Astrocyte (in vitro differentiated cells and primary cell): ENCODE measurements at regions not wholly inside any gene's neighbourhood (a gene's known extent, or its start where the extent isn't known, plus 50 kb on each side); places are given as distances from the start of the nearest gene placed in this dataset.

Experiments used
- DNase-seq: peaks from one replicate; pipeline ENCODE4 v3.0.0-alpha.2; 2010; ENCODE audit warnings: low read depth
- FAIRE-seq: peaks from 2 replicates; lab custom pipeline; 2011; peaks lifted over from hg19 to GRCh38; lab: Jason Lieb, UNC
- H2AFZ ChIP-seq: 2 replicates; pipeline ENCODE4 v1.6.0; 2012; ENCODE audit warnings: low read depth, low read length, inconsistent platforms
- H3K27ac ChIP-seq: 2 replicates; pipeline ENCODE4 v1.5.1; 2011; ENCODE audit warnings: low read depth, low read length, inconsistent platforms
- H3K27me3 ChIP-seq: 2 replicates; pipeline ENCODE4 v1.6.0; 2011; ENCODE audit warnings: low read length, inconsistent platforms; ENCODE audit not compliant: insufficient read depth
- H3K36me3 ChIP-seq: 2 replicates; pipeline ENCODE4 v1.5.1; 2011; ENCODE audit warnings: low read length, inconsistent platforms; ENCODE audit not compliant: insufficient read depth
- H3K4me1 ChIP-seq: 2 replicates; pipeline ENCODE4 v1.5.1; 2011; ENCODE audit warnings: low read length, inconsistent platforms; ENCODE audit not compliant: insufficient read depth
- H3K4me2 ChIP-seq: 2 replicates; pipeline ENCODE4 v1.6.0; 2012; ENCODE audit warnings: low read length, inconsistent platforms
- H3K4me3 ChIP-seq: 2 replicates; pipeline ENCODE4 v1.5.1; 2011; ENCODE audit warnings: low read depth, mild to moderate bottlenecking, low read length, inconsistent platforms; ENCODE audit not compliant: insufficient read depth
- H3K79me2 ChIP-seq: 2 replicates; pipeline ENCODE4 v1.6.0; 2012; ENCODE audit warnings: mild to moderate bottlenecking, low read length, inconsistent platforms; ENCODE audit not compliant: insufficient read depth
- H3K9ac ChIP-seq: 2 replicates; pipeline ENCODE4 v1.6.0; 2012; ENCODE audit warnings: mild to moderate bottlenecking, low read length, inconsistent platforms
- H3K9me3 ChIP-seq: 2 replicates; pipeline ENCODE4 v1.5.1; 2012; ENCODE audit warnings: low read depth, mild to moderate bottlenecking, low read length, inconsistent platforms; ENCODE audit not compliant: insufficient read depth
- H4K20me1 ChIP-seq: 2 replicates; pipeline ENCODE4 v1.6.0; 2012; ENCODE audit warnings: low read length, inconsistent platforms; ENCODE audit not compliant: insufficient read depth
- H3K27ac Mint-ChIP-seq: one replicate; pipeline ENCODE4 v1.8.0; 2021; ENCODE audit warnings: mild to moderate bottlenecking, mixed read lengths; ENCODE audit not compliant: unreplicated experiment
- H3K27me3 Mint-ChIP-seq: one replicate; pipeline ENCODE4 v1.8.0; 2021; ENCODE audit warnings: low read depth, mixed read lengths; ENCODE audit not compliant: unreplicated experiment
- H3K36me3 Mint-ChIP-seq: one replicate; pipeline ENCODE4 v1.8.0; 2021; ENCODE audit warnings: low read depth, mixed read lengths; ENCODE audit not compliant: unreplicated experiment
- H3K4me1 Mint-ChIP-seq: one replicate; pipeline ENCODE4 v1.8.0; 2021; ENCODE audit warnings: low read depth, mixed read lengths; ENCODE audit not compliant: unreplicated experiment
- H3K4me3 Mint-ChIP-seq: one replicate; pipeline ENCODE4 v1.8.0; 2021; ENCODE audit warnings: mild to moderate bottlenecking, moderate library complexity, mixed read lengths; ENCODE audit not compliant: unreplicated experiment
- H3K9me3 Mint-ChIP-seq: one replicate; pipeline ENCODE4 v1.8.0; 2021; ENCODE audit warnings: mild to moderate bottlenecking, mixed read lengths; ENCODE audit not compliant: unreplicated experiment
- EZH2 ChIP-seq: IDR thresholded peaks from 2 replicates; pipeline ENCODE4 v1.6.1; 2012; ENCODE audit warnings: mild to moderate bottlenecking, low read length, inconsistent platforms; ENCODE audit not compliant: insufficient read depth
- TF ChIP-seq, protein P1 (sequence below): IDR thresholded peaks from 2 replicates; pipeline ENCODE4 v1.5.1; 2011; ENCODE audit warnings: low read depth, mild to moderate bottlenecking, inconsistent platforms, low read length, moderate library complexity; ENCODE audit not compliant: insufficient read depth

DNA sequence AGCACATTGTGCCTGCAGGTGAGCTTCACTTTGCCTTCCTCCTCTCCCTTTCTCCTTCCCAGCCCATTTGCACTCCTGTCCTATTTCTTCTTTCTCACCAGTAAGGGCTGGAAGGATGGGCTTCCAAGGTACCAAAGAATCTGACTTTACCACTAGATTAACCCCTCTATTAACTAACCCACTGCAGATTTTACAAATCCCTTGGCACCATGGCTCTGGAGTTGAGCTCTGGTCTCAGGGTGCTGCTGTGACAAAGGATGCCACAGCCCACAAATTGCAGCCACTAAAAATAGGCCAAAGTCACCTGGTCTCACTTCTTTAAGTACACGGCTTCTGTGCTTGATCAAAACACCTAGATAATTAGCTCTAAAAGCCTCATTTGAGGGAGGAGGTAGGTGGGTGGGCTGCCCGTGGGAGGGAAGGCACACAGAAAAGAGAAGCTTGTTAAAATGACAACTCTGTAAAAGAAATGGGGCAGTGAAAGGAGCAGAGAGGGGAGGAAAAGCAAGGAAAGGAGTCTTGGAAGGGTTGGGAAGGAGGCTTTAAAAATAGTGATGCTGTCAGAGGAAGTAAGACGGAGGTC, 327.4 kb downstream of the DRD1 start:
- DNase-seq (no peak), FAIRE-seq (no peak)
- Mint-ChIP-seq H3K27ac (no peak overlapping the region), H3K36me3 (no peaks in the 10 kb centered on the region), H3K27me3 (peaks cover 33% of the 10 kb centered on the region), H3K4me3 (no peak overlapping the region), H3K9me3 (peaks cover 3% of the 10 kb centered on the region), H3K4me1 (no peaks in the 10 kb centered on the region)
- Histone ChIP-seq H3K27me3 (no peaks in the 10 kb centered on the region), H3K9ac (no peak overlapping the region), H3K79me2 (no peaks in the 10 kb centered on the region), H3K4me2 (no peak overlapping the region), H3K4me1 (no peaks in the 10 kb centered on the region), H3K27ac (no peak overlapping the region), H2AFZ (no peak overlapping the region), H3K36me3 (no peaks in the 10 kb centered on the region), H4K20me1 (no peaks in the 10 kb centered on the region), H3K4me3 (no peak overlapping the region), H3K9me3 (no peaks in the 10 kb centered on the region)
- TF ChIP-seq, protein P1, sequence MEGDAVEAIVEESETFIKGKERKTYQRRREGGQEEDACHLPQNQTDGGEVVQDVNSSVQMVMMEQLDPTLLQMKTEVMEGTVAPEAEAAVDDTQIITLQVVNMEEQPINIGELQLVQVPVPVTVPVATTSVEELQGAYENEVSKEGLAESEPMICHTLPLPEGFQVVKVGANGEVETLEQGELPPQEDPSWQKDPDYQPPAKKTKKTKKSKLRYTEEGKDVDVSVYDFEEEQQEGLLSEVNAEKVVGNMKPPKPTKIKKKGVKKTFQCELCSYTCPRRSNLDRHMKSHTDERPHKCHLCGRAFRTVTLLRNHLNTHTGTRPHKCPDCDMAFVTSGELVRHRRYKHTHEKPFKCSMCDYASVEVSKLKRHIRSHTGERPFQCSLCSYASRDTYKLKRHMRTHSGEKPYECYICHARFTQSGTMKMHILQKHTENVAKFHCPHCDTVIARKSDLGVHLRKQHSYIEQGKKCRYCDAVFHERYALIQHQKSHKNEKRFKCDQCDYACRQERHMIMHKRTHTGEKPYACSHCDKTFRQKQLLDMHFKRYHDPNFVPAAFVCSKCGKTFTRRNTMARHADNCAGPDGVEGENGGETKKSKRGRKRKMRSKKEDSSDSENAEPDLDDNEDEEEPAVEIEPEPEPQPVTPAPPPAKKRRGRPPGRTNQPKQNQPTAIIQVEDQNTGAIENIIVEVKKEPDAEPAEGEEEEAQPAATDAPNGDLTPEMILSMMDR, result no peak
- TF ChIP-seq EZH2, result no peak

DNA sequence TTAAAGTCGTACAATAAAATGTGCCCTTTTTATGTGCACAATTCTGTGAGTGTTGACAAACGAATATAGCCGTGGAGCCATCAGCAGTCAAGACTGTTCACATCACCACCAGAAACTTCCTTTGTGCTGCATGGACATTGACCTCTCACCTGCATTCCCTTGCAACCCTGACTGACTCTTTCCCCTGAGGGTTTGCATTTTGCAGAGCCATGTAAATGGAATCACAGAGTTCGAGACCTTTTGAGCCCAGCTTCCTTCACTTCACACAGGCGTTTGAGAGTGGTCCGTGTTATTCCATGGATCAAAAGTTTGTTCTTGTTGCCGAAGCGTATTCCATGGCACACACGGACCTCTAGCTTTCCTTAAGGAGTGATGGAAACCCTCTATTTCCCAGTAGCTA, 328.2 kb downstream of the DRD1 start:
- Histone ChIP-seq H3K4me2 (no peak overlapping the region), H3K9ac (no peak overlapping the region), H4K20me1 (no peaks in the 10 kb centered on the region), H3K4me1 (no peaks in the 10 kb centered on the region), H2AFZ (no peak overlapping the region), H3K27ac (no peak overlapping the region), H3K4me3 (no peak overlapping the region), H3K36me3 (no peaks in the 10 kb centered on the region), H3K27me3 (no peaks in the 10 kb centered on the region), H3K9me3 (no peaks in the 10 kb centered on the region), H3K79me2 (no peaks in the 10 kb centered on the region)
- Mint-ChIP-seq H3K4me3 (no peak overlapping the region), H3K4me1 (no peaks in the 10 kb centered on the region), H3K36me3 (no peaks in the 10 kb centered on the region), H3K27ac (no peak overlapping the region), H3K9me3 (peaks cover 3% of the 10 kb centered on the region), H3K27me3 (peaks cover 34% of the 10 kb centered on the region)
- FAIRE-seq, result no peak
- no peak for DNase-seq
- no peak for TF ChIP-seq EZH2

DNA sequence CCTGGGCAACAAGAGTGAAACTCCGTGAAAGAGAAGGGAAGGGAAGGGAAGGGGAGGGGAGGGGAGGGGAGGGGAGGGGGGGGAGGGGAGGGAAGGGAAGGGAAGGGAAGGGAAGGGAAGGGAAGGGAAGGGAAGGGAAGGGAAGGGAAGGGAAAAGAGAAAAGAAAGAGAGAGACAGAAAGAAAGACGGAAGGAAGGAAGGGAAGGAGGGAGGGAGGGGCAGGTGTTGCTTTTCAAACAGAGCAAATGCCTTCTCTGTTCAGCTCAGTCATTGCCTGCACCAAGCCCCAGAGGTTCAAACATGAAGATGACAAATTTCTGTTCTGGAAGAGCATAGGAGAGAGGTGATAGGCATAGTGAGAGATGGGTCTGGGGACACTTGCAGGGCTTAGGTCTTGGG, 330.0 kb downstream of the DRD1 start:
- H3K4me1 Mint-ChIP-seq, result no peaks in the 10 kb centered on the region
- Histone ChIP-seq H3K9ac (no peak overlapping the region), H3K4me1 (no peaks in the 10 kb centered on the region), H3K79me2 (no peaks in the 10 kb centered on the region), H3K4me2 (no peak overlapping the region), H3K27ac (no peak overlapping the region), H2AFZ (no peak overlapping the region), H3K9me3 (peaks cover 4% of the 10 kb centered on the region), H3K36me3 (no peaks in the 10 kb centered on the region), H4K20me1 (no peaks in the 10 kb centered on the region), H3K4me3 (no peak overlapping the region), H3K27me3 (no peaks in the 10 kb centered on the region)
- TF ChIP-seq, protein P1, result no peak
- no peak for TF ChIP-seq EZH2
- H3K9me3 Mint-ChIP-seq, result peaks cover 3% of the 10 kb centered on the region
- no peaks in the 10 kb centered on the region for H3K36me3 Mint-ChIP-seq
- no peak for DNase-seq
- no peak overlapping the region for H3K27ac Mint-ChIP-seq
- FAIRE-seq, result no peak
- no peak overlapping the region for H3K4me3 Mint-ChIP-seq
- H3K27me3 Mint-ChIP-seq, result peaks cover 34% of the 10 kb centered on the region
